Right lobe of liver (tissue), 4 donors: ENCODE measurements at regions not wholly inside any gene's neighbourhood (a gene's known extent, or its start where the extent isn't known, plus 50 kb on each side); places are given as distances from the start of the nearest gene placed in this dataset.

Source experiments
- CTCF ChIP-seq, 4 donors: fragments of 200-600 bp in 3 of 4; fragments of 450-650 bp in 1 of 4; IDR thresholded peaks; one replicate each; pipeline versions ENCODE4 v1.5.1 to v1.8.0; 2016 to 2022; ENCODE audit warnings: antibody characterized with exemption in 4 of 4, mild to moderate bottlenecking in 2 of 4
- POLR2A ChIP-seq: fragments of 450-650 bp; IDR thresholded peaks from one replicate; pipeline ENCODE4 v1.6.1; 2017; ENCODE audit warnings: antibody characterized with exemption, mild to moderate bottlenecking
- donor health status: DM: no; HTN: no; CAD: no.
- donor health status: DM: no; HTN: no; CAD: no.
- donor health status: DM: no; HTN: yes; CAD: no.

DNA sequence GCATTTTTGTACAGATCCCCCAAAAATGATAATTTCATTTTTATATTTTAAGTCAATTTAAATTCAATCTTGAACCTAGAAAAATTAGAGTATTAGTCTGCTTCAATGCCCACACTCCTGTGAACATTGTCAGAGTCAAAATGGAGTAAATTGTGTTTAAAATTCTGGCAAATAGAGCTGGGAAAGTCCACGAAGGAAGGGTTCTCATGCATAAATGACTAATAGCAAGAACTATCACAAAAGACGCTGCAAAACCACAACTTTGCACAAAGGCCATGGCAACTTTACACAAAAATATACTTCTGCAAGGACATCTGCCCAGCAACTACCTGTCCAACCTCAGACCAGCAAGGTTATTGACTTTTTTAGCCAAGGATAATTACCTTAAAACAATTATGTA lies 203.2 kb upstream of the SMLR1 start:
- TF ChIP-seq CTCF (IDR thresholded peaks at IDR 0.05): no peak
- TF ChIP-seq POLR2A: no peak
